DND-41 (cell line): ENCODE measurements at regions not wholly inside any gene's neighbourhood (a gene's known extent, or its start where the extent isn't known, plus 50 kb on each side); places are given as distances from the start of the nearest gene placed in this dataset.

ENCODE experiments used
- ATAC-seq: fragments of 200-7000 bp; cut with Tn5 transposase; 3 replicates; pipeline ENCODE4 v1.9.1; 2021; ENCODE audit warnings: low read depth; ENCODE audit not compliant: insufficient read depth
- DNase-seq: peaks from one replicate; pipeline ENCODE4 v3.0.0-alpha.2; 2020
- H2AFZ ChIP-seq: 2 replicates; pipeline ENCODE4 v1.6.0; 2012; ENCODE audit warnings: low read depth, low read length
- H3K27ac ChIP-seq: 2 replicates; pipeline ENCODE4 v1.5.1; 2012; ENCODE audit warnings: low read length, inconsistent platforms
- H3K27me3 ChIP-seq: fragments of 200-600 bp; sonication (generic); 2 replicates; pipeline ENCODE4 v1.6.0; 2012; ENCODE audit warnings: low read length, mild to moderate bottlenecking, inconsistent platforms; ENCODE audit not compliant: insufficient read depth, poor library complexity
- H3K36me3 ChIP-seq: 2 replicates; pipeline ENCODE4 v1.5.1; 2012; ENCODE audit warnings: low read length, inconsistent platforms; ENCODE audit not compliant: insufficient read depth
- H3K4me1 ChIP-seq: 2 replicates; pipeline ENCODE4 v1.5.1; 2012; ENCODE audit warnings: mild to moderate bottlenecking, low read length; ENCODE audit not compliant: insufficient read depth
- H3K4me2 ChIP-seq: 2 replicates; pipeline ENCODE4 v1.6.0; 2012; ENCODE audit warnings: mild to moderate bottlenecking, moderate library complexity, low read length, inconsistent platforms; ENCODE audit not compliant: insufficient read depth
- H3K4me3 ChIP-seq, 2 experiments: fragments of 200-600 bp in 1 of 2; shearing (Covaris generic) in 1 of 2; 2 replicates each; pipeline ENCODE4 v1.5.1; 2012 to 2016; ENCODE audit warnings: inconsistent platforms in 2 of 2, low read length in 2 of 2, mild to moderate bottlenecking in 2 of 2, low read depth in 1 of 2, moderate library complexity in 1 of 2
- H3K79me2 ChIP-seq: 2 replicates; pipeline ENCODE4 v1.6.0; 2012; ENCODE audit warnings: low read length, inconsistent platforms; ENCODE audit not compliant: insufficient read depth
- H3K9ac ChIP-seq: 2 replicates; pipeline ENCODE4 v1.6.0; 2012; ENCODE audit warnings: low read depth, mild to moderate bottlenecking, inconsistent platforms, low read length, moderate library complexity
- H3K9me3 ChIP-seq: 2 replicates; pipeline ENCODE4 v1.5.1; 2012; ENCODE audit warnings: low read length, moderate library complexity, mild to moderate bottlenecking, inconsistent platforms; ENCODE audit not compliant: insufficient read depth, severe bottlenecking
- H4K20me1 ChIP-seq: 2 replicates; pipeline ENCODE4 v1.6.0; 2012; ENCODE audit warnings: low read length; ENCODE audit not compliant: insufficient read depth
- CTCF ChIP-seq: IDR thresholded peaks from 2 replicates; pipeline ENCODE4 v1.5.1; 2012; ENCODE audit warnings: borderline replicate concordance, low read length, moderate library complexity, mild to moderate bottlenecking; ENCODE audit not compliant: poor library complexity, severe bottlenecking; ENCODE audit errors: extremely low read depth
- EZH2 ChIP-seq: IDR thresholded peaks from 3 replicates; pipeline ENCODE4 v1.6.1; 2012; ENCODE audit warnings: borderline replicate concordance, low read depth, mild to moderate bottlenecking, moderate library complexity, low read length, inconsistent platforms; ENCODE audit not compliant: severe bottlenecking

- no peaks in the 10 kb centered on the region for H4K20me1 ChIP-seq
- no peak for ATAC-seq
- H3K9me3 ChIP-seq, result no peaks in the 10 kb centered on the region
- TF ChIP-seq EZH2, result no peak
- H3K36me3 ChIP-seq, result no peaks in the 10 kb centered on the region
- no peaks in the 10 kb centered on the region for H3K27me3 ChIP-seq
- no peak overlapping the region for H3K4me2 ChIP-seq
- no peak for DNase-seq
- no peak overlapping the region for H2AFZ ChIP-seq
- H3K4me1 ChIP-seq, result no peaks in the 10 kb centered on the region
- no peak overlapping the region for H3K9ac ChIP-seq
- no peak overlapping the region for H3K4me3 ChIP-seq
- H3K27ac ChIP-seq, result no peak overlapping the region
- H3K79me2 ChIP-seq, result no peaks in the 10 kb centered on the region
These were observed 924.1 kb downstream of the EPHA7 start for GRCh38 chr6:92495242-92495641.

- Histone ChIP-seq H3K9me3 (no peaks in the 10 kb centered on the region), H3K36me3 (no peaks in the 10 kb centered on the region), H3K27ac (no peak overlapping the region), H3K79me2 (no peaks in the 10 kb centered on the region), H3K9ac (no peak overlapping the region), H3K4me2 (no peak overlapping the region), H3K27me3 (no peaks in the 10 kb centered on the region), H4K20me1 (no peaks in the 10 kb centered on the region), H2AFZ (no peak overlapping the region), H3K4me3 (no peak overlapping the region), H3K4me1 (no peaks in the 10 kb centered on the region)
- no peak for ATAC-seq
- TF ChIP-seq CTCF, result no peak
- TF ChIP-seq EZH2, result no peak
- DNase-seq, result no peak
These were observed 933.9 kb downstream of the EPHA7 start for GRCh38 chr6:92485487-92485886.

- no peaks in the 10 kb centered on the region for H3K9me3 ChIP-seq
- ATAC-seq (no peak), DNase-seq (no peak)
- no peak overlapping the region for H2AFZ ChIP-seq
- H3K4me2 ChIP-seq, result no peak overlapping the region
- no peaks in the 10 kb centered on the region for H3K79me2 ChIP-seq
- no peak overlapping the region for H3K4me3 ChIP-seq
- H3K9ac ChIP-seq, result no peak overlapping the region
- no peaks in the 10 kb centered on the region for H3K27me3 ChIP-seq
- H4K20me1 ChIP-seq, result no peaks in the 10 kb centered on the region
- H3K4me1 ChIP-seq, result no peaks in the 10 kb centered on the region
- H3K36me3 ChIP-seq, result no peaks in the 10 kb centered on the region
- no peak overlapping the region for H3K27ac ChIP-seq
- TF ChIP-seq CTCF, result no peak
- TF ChIP-seq EZH2, result no peak
These were observed 939.5 kb downstream of the EPHA7 start for GRCh38 chr6:92479831-92480230.

- Histone ChIP-seq H3K36me3 (no peaks in the 10 kb centered on the region), H3K4me2 (no peak overlapping the region), H3K27ac (no peak overlapping the region), H3K9ac (no peak overlapping the region), H3K79me2 (no peaks in the 10 kb centered on the region), H2AFZ (no peak overlapping the region), H3K4me3 (no peak overlapping the region), H3K4me1 (no peaks in the 10 kb centered on the region), H3K9me3 (no peaks in the 10 kb centered on the region), H3K27me3 (no peaks in the 10 kb centered on the region), H4K20me1 (no peaks in the 10 kb centered on the region)
- DNase-seq (no peak), ATAC-seq (no peak)
- TF ChIP-seq CTCF, result no peak
- TF ChIP-seq EZH2, result no peak
These were observed 946.3 kb downstream of the EPHA7 start for GRCh38 chr6:92473056-92473455.
